Lower lobe of right lung (tissue), 2 donors: ENCODE measurements at regions not wholly inside any gene's neighbourhood (a gene's known extent, or its start where the extent isn't known, plus 50 kb on each side); places are given as distances from the start of the nearest gene placed in this dataset.

Experiments used
- ATAC-seq, 2 donors: fragments of 200-7000 bp; cut with Tn5 transposase; one replicate each; pipeline ENCODE4 v1.9.1; 2020 to 2022; ENCODE audit warnings: mild to moderate bottlenecking in 2 of 2, moderate library complexity in 2 of 2
- DNase-seq: peaks from one replicate; pipeline ENCODE4 v3.0.0-alpha.2; 2020
- H3K27ac ChIP-seq: fragments of 200-600 bp; one replicate; pipeline ENCODE4 v1.8.0; 2022
- H3K27me3 ChIP-seq: fragments of 200-600 bp; one replicate; pipeline ENCODE4 v1.8.0; 2022; ENCODE audit warnings: low read depth
- H3K36me3 ChIP-seq: fragments of 200-600 bp; one replicate; pipeline ENCODE4 v1.8.0; 2022; ENCODE audit warnings: mild to moderate bottlenecking
- H3K4me1 ChIP-seq: fragments of 200-600 bp; one replicate; pipeline ENCODE4 v1.8.0; 2022
- H3K4me3 ChIP-seq: fragments of 200-600 bp; one replicate; pipeline ENCODE4 v1.8.0; 2022; ENCODE audit warnings: mild to moderate bottlenecking
- H3K9me3 ChIP-seq: fragments of 200-600 bp; one replicate; pipeline ENCODE4 v1.8.0; 2022
- CTCF ChIP-seq: fragments of 200-600 bp; IDR thresholded peaks from one replicate; pipeline ENCODE4 v1.8.0; 2022; ENCODE audit warnings: antibody characterized with exemption, mild to moderate bottlenecking
- intact Hi-C: fragments of 100-400 bp; cut with DNase I; formaldehyde crosslinking; loops from one replicate; pipeline ENCODE4 v1.11.0; 2022
- donor health status: DM: no; HTN: yes; CAD: no; lungs with severe emphysema.

GRCh38 chr5:56745864-56746263, 69.5 kb upstream of the MAP3K1 start:
- Histone ChIP-seq H3K4me1 (no peaks in the 10 kb centered on the region), H3K4me3 (no peak overlapping the region), H3K27ac (no peak overlapping the region), H3K27me3 (no peaks in the 10 kb centered on the region), H3K36me3 (no peaks in the 10 kb centered on the region), H3K9me3 (no peaks in the 10 kb centered on the region)
- no peak for TF ChIP-seq CTCF
- ATAC-seq (no peak), DNase-seq (no peak)
- intact Hi-C loops: no loop called here

GRCh38 chr5:56740868-56741267, 74.5 kb upstream of the MAP3K1 start:
- DNase-seq (no peak), ATAC-seq (no peak)
- no peak for TF ChIP-seq CTCF
- H3K36me3 ChIP-seq: no peaks in the 10 kb centered on the region
- intact Hi-C loops: no loop called here
- no peak overlapping the region for H3K27ac ChIP-seq
- H3K27me3 ChIP-seq: no peaks in the 10 kb centered on the region
- H3K4me3 ChIP-seq: no peak overlapping the region
- H3K9me3 ChIP-seq: no peaks in the 10 kb centered on the region
- peaks cover 24% of the 10 kb centered on the region for H3K4me1 ChIP-seq

- no peak overlapping the region for H3K27ac ChIP-seq
- H3K27me3 ChIP-seq: no peaks in the 10 kb centered on the region
- H3K4me1 ChIP-seq: peaks cover 24% of the 10 kb centered on the region
- H3K4me3 ChIP-seq: no peak overlapping the region
- H3K36me3 ChIP-seq: no peaks in the 10 kb centered on the region
- no peaks in the 10 kb centered on the region for H3K9me3 ChIP-seq
- DNase-seq (no peak), ATAC-seq (no peak)
- intact Hi-C loops: no loop called here
- TF ChIP-seq CTCF: no peak
Measured at GRCh38 chr5:56739990-56740389, 75.4 kb upstream of the MAP3K1 start.

GRCh38 chr5:56737951-56738606, 77.3 kb upstream of the MAP3K1 start:
- Histone ChIP-seq H3K27me3 (no peaks in the 10 kb centered on the region), H3K36me3 (no peaks in the 10 kb centered on the region), H3K27ac (no peak overlapping the region), H3K9me3 (no peaks in the 10 kb centered on the region), H3K4me1 (peaks cover 35% of the 10 kb centered on the region), H3K4me3 (no peak overlapping the region)
- intact Hi-C loops: no loop called here
- DNase-seq (no peak), ATAC-seq (no peak)
- TF ChIP-seq CTCF: no peak

GRCh38 chr5:56737002-56737621, 78.2 kb upstream of the MAP3K1 start:
- no peak for ATAC-seq
- TF ChIP-seq CTCF: no peak
- Histone ChIP-seq H3K4me3 (no peak overlapping the region), H3K27me3 (no peaks in the 10 kb centered on the region), H3K4me1 (peaks cover 35% of the 10 kb centered on the region), H3K27ac (peak overlapping the region; percentile 47), H3K9me3 (no peaks in the 10 kb centered on the region), H3K36me3 (no peaks in the 10 kb centered on the region)
- no peak for DNase-seq
- intact Hi-C loops: no loop called here
